AG10803 (cell line): ENCODE measurements at regions not wholly inside any gene's neighbourhood (a gene's known extent, or its start where the extent isn't known, plus 50 kb on each side); places are given as distances from the start of the nearest gene placed in this dataset.
"Not testable (repeated sequence)": the region's sequence is repeated elsewhere in the genome, so short reads cannot be mapped to it uniquely, and the experiment has no call there.

Experiments used
- DNase-seq: peaks from one replicate; pipeline ENCODE4 v3.0.0; 2010; ENCODE audit warnings: low read depth
- H3K4me3 ChIP-seq: 2 replicates; pipeline ENCODE4 v1.5.1; 2011; ENCODE audit warnings: mild to moderate bottlenecking, low read length, control low read depth
- TF ChIP-seq, protein P1 (sequence below): conservative IDR thresholded peaks from 2 replicates; pipeline ENCODE4 v1.5.1; 2011; ENCODE audit warnings: mild to moderate bottlenecking, low read length, control low read depth, inconsistent platforms

DNA sequence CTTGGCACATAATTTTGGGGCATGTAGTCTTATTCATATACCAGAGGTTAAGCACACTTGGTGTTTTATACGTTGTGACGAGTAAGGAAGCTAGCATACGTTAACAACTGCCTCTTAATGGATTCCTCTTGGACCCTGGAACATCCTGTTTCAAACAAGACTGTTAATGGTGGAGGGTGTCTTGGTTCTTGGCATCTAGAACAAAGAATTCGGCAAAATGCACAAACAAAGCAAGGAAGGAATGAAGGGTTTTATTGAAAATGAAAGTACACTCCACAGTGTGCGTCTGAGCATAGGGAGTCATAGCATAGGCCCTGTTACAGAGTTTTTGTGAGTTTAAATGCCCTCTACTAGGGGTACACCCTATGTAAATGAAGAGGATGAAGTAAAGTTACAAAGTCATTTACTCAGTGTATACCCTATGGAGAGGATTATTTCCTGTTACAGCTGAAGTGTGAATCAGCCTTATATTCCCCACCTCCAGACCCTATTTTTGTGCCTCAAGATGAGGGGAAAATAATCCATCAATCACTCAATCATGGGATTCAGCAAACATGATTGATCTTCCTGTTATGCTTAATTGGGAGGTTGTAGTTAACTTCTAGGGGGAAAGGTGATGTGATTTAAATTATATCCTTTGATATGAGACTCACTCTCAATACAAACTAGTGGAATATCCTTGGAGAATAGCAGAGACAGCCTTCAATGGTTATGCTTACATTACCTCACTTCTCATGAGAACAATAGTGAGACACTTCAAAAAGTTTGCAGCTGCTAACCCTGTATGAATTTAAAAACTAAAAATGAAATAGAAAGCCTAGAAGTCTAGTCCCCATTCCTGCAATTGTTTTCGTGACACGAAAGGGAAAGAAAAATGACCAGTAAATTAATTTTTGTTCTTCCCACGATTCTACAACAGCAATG, 84.9 kb upstream of the MYO10 start:
- no peak for DNase-seq
- TF ChIP-seq, protein P1, sequence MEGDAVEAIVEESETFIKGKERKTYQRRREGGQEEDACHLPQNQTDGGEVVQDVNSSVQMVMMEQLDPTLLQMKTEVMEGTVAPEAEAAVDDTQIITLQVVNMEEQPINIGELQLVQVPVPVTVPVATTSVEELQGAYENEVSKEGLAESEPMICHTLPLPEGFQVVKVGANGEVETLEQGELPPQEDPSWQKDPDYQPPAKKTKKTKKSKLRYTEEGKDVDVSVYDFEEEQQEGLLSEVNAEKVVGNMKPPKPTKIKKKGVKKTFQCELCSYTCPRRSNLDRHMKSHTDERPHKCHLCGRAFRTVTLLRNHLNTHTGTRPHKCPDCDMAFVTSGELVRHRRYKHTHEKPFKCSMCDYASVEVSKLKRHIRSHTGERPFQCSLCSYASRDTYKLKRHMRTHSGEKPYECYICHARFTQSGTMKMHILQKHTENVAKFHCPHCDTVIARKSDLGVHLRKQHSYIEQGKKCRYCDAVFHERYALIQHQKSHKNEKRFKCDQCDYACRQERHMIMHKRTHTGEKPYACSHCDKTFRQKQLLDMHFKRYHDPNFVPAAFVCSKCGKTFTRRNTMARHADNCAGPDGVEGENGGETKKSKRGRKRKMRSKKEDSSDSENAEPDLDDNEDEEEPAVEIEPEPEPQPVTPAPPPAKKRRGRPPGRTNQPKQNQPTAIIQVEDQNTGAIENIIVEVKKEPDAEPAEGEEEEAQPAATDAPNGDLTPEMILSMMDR, result no peak
- H3K4me3 ChIP-seq, result 0 out of 2 replicates have a peak overlapping the region, but pooled peaks have one; percentile 1

DNA sequence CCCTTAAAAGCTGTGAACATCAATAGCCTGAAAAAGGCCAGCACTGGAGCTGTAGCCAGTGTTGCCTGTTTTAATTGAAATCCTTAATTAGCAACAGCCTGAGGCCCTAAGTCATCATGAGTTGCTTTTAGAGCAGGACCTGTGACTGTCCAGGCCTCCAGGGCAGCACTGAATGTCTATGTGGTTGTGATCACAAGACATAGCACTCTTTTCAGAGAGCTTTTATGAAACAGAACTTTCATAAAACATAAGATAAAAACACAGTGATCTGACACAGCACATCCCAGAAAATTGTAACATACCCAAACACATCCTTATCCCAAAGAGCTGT, 85.5 kb upstream of the MYO10 start:
- no peak overlapping the region for H3K4me3 ChIP-seq
- TF ChIP-seq, protein P1, result no peak
- DNase-seq, result no peak

DNA sequence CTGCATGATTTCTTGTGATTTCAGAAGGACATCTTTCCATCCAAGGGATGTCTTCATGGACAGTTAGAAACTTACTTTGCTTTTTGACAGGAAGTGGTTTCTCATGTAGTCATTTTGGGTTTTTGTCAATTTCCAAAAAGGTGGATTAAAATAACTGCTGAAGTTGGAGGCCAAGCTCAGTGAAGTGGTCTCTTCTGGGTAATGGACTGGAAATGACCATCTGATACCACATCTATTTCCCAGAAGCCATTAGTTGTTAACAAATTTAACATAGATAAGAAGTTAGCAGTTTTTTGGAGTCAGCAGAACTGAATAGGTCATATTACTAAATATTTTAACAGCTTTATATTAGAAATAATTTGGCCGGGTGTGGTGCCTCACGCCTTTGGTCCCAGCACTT, 86.2 kb upstream of the MYO10 start:
- DNase-seq, result no peak
- TF ChIP-seq, protein P1, result no peak
- H3K4me3 ChIP-seq, result no peak overlapping the region

DNA sequence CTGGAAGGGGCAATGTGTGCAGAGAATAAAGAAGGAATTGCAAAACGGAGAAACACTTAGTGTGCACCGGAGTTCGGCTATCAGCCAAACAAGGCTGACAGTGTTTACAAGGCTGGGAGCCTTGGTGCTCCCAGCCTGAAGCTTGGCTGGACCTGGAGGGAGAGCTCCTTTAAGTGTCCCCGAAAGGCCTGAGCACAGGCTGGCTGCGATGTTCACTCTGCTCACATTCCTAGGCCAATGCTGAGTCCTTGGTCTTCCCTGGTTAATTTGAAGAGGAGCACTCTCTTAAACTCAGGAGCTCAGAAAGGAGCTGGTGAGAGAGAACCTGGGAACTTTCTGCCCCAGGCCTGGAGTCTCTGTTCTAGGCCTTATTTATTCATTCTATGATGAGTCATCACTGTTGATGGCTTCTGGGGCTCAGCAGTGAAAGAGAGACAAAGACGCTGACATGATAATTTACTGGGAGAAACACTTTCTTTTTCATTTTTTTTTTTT, 88.6 kb upstream of the MYO10 start:
- DNase-seq, result peak; percentile 45
- no peak overlapping the region for H3K4me3 ChIP-seq
- TF ChIP-seq, protein P1, result no peak

DNA sequence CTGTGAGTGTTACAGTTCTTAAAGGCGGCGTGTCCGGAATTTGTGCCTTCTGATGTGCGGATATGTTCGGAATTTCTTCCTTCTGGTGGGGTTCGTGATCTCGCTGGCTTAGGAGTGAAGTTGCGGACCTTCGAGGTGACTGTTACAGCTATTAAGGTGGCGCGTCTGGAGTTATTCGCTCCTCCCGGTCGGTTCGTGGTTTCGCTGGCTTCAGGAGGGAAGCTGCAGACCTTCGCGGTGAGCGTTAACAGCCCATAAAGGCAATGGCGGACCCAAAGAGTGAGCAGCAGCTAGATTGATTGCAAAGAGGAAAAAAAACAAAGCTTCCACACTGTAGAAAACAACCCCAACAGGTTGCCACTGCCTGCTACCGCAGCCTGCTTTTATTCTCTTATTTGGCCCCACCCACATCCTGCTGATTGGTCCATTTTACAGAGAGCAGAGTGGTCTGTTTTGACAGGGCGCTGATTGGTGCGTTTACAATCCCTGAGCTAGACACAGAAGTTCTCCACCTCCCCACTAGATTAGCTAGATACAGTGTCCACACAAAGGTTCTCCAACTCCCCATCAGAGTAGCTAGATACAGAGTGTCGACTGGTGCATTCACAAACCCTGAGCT, 95.7 kb upstream of the MYO10 start:
- not testable (repeated sequence) for DNase-seq, H3K4me3 ChIP-seq

DNA sequence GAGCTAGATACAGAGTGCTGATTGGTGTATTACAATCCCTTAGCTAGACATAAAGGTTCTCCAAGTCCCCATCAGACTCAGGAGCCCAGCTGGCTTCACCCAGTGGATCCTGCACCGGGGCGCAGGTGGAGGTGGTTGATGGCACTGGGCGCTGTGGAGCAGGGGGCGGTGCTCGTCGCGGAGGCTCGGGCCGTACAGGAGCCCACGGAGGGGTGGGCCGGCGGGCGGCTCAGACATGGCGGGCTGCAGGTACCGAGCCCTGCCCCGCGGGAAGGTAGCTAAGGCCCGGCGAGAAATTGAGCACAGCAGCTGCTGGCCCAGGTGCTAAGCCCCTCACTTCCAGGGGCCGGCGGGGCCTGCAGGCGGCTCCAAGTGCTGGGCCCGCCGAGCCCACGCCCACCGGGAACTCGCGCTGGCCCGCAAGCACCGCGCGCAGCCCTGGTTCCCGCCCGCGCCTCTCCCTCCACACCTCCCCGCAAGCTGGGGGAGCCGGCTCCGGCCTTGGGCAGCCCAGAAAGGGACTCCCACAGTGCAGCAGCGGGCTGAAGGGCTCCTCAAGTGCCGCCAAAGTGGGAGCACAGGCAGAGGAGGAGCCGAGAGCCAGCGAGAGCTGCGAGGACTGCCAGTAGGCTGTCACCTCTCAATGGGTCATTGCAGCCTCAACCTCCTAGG, 96.4 kb upstream of the MYO10 start:
- H3K4me3 ChIP-seq, DNase-seq: not testable (repeated sequence)

DNA sequence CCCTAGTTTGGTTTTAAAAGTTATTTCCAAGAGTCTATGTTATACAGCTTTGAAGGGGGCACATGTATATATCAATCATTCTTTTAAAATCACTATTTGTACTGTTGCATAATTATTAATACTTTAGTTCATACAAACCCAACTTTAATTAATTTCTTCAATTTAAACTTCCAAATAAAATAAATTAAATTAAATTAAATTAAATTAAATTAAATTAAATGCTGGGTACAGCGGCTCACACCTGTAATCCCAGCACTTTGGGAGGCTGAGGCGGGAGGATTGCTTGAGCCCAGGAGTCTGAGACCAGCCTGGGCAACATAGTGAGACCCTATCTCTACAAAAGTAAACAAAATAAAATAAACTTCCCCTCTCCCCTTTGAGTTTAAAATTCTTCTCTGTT, 98.9 kb upstream of the MYO10 start:
- DNase-seq, H3K4me3 ChIP-seq: not testable (repeated sequence)

DNA sequence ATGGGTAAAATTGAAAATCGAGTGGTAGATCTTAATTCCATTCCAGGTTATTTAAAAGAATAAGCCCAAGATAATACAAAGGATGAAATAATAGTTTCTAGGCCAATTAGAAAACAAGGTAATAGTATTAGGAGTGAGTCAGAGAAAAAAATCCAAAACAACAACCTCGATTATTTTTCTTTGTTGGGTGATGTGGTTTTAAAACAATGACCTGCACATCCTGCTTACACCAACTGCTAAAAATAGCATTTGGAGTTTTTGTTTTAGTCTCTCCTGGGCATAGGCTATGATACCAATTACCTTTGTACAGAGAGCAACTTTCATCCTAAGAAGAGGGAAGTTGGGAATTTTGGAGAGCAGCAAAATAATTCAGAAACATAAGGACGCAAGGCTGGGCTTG, 101.7 kb upstream of the MYO10 start:
- H3K4me3 ChIP-seq, result no peak overlapping the region
- TF ChIP-seq, protein P1, result no peak
- peak; percentile 46 for DNase-seq
